Fibroblast of skin of right quadriceps (primary cell): ENCODE measurements at regions not wholly inside any gene's neighbourhood (a gene's known extent, or its start where the extent isn't known, plus 50 kb on each side); places are given as distances from the start of the nearest gene placed in this dataset.
A peak's percentile ranks its signal among the peaks of the same experiment; 100 is the strongest.
"Not testable (repeated sequence)": the region's sequence is repeated elsewhere in the genome, so short reads cannot be mapped to it uniquely, and the experiment has no call there.

Source experiments
- DNase-seq: peaks from one replicate; pipeline ENCODE4 v3.0.0-alpha.2; 2013

- DNase-seq, result no peak
Observed at GRCh38 chr1:203401199-203401877, 50.4 kb upstream of the FMOD start.

- no peak for DNase-seq
Observed at GRCh38 chr1:203402152-203402551, 51.2 kb upstream of the FMOD start.

- peak; percentile 88 for DNase-seq
Observed at GRCh38 chr1:203402629-203403337, 51.9 kb upstream of the FMOD start.

- DNase-seq, result no peak
Observed at GRCh38 chr1:203403586-203403985, 52.7 kb upstream of the FMOD start.

GRCh38 chr1:203404546-203404945 lies 53.6 kb upstream of the FMOD start:
- DNase-seq, result no peak

GRCh38 chr1:203405703-203406438 lies 54.9 kb upstream of the FMOD start:
- DNase-seq, result no peak

- DNase-seq, result no peak
Observed at GRCh38 chr1:203406446-203407045, 55.6 kb upstream of the FMOD start.

- DNase-seq, result no peak
Observed at GRCh38 chr1:203407296-203407695, 56.4 kb upstream of the FMOD start.

- peak; percentile 78 for DNase-seq
Observed at GRCh38 chr1:203408486-203409481, 57.9 kb upstream of the FMOD start.

- no peak for DNase-seq
Observed at GRCh38 chr1:203410182-203410900, 59.4 kb upstream of the FMOD start.

GRCh38 chr1:203411431-203411830 lies 60.5 kb upstream of the FMOD start:
- DNase-seq, result not testable (repeated sequence)

GRCh38 chr1:203419558-203419957 lies 56.0 kb upstream of the PRELP start:
- no peak for DNase-seq

- DNase-seq, result no peak
Observed at GRCh38 chr1:203420263-203420662, 55.3 kb upstream of the PRELP start.

- DNase-seq, result no peak
Observed at GRCh38 chr1:203421246-203421645, 54.4 kb upstream of the PRELP start.

- no peak for DNase-seq
Observed at GRCh38 chr1:203422116-203422515, 53.5 kb upstream of the PRELP start.

GRCh38 chr1:203422656-203423055 lies 53.0 kb upstream of the PRELP start:
- peak; percentile 17 for DNase-seq

GRCh38 chr1:203424285-203424684 lies 51.3 kb upstream of the PRELP start:
- DNase-seq, result no peak

GRCh38 chr1:203424861-203425662 lies 50.5 kb upstream of the PRELP start:
- DNase-seq, result no peak

GRCh38 chr1:203425663-203425975 lies 50.0 kb upstream of the PRELP start:
- DNase-seq, result peak; percentile 22
